Esophagus squamous epithelium (tissue), 5 donors: ENCODE measurements at regions not wholly inside any gene's neighbourhood (a gene's known extent, or its start where the extent isn't known, plus 50 kb on each side); places are given as distances from the start of the nearest gene placed in this dataset.

Experiments used
- DNase-seq: peaks from one replicate; lab custom pipeline; 2025; lab: John Stamatoyannopoulos, UW
- H3K27ac ChIP-seq, 4 donors: fragments of 200-600 bp; sonication (generic); one replicate each; pipeline ENCODE4 v1.5.1; 2016 to 2019; ENCODE audit warnings: mild to moderate bottlenecking in 1 of 4
- H3K27me3 ChIP-seq, 4 donors: fragments of 200-600 bp; sonication (generic); 1 replicate in 3 of 4; 2 replicates in 1 of 4; pipeline versions ENCODE4 v1.5.1 to v1.6.0; 2017 to 2021; ENCODE audit warnings: antibody characterized with exemption in 1 of 4
- H3K36me3 ChIP-seq, 3 donors: fragments of 200-600 bp; sonication (generic); one replicate each; pipeline ENCODE4 v1.5.1; 2016 to 2019
- H3K4me1 ChIP-seq, 3 donors: fragments of 200-600 bp; sonication (generic); one replicate each; pipeline ENCODE4 v1.5.1; 2017 to 2019
- H3K4me3 ChIP-seq, 4 donors: fragments of 200-600 bp; sonication (generic); 1 replicate in 3 of 4; 2 replicates in 1 of 4; pipeline ENCODE4 v1.5.1; 2016 to 2019; ENCODE audit warnings: mild to moderate bottlenecking in 2 of 4, moderate library complexity in 1 of 4
- H3K9me3 ChIP-seq, 3 donors: fragments of 200-600 bp; sonication (generic); one replicate each; pipeline ENCODE4 v1.5.1; 2016 to 2019
- CTCF ChIP-seq, 6 experiments: fragments of 450-650 bp in 4 of 6; fragments of 200-600 bp in 2 of 6; sonication (generic) in 2 of 6; IDR thresholded peaks; one replicate each; pipeline ENCODE4 v1.5.1; 2016 to 2019; ENCODE audit warnings: antibody characterized with exemption in 6 of 6, mild to moderate bottlenecking in 4 of 6, moderate library complexity in 4 of 6
- POLR2A ChIP-seq, 4 donors: fragments of 450-650 bp; IDR thresholded peaks; one replicate each; pipeline ENCODE4 v1.6.1; 2017; ENCODE audit warnings: antibody characterized with exemption in 4 of 4, mild to moderate bottlenecking in 4 of 4, moderate library complexity in 3 of 4
- WGBS, 2 donors: methylation state at CpG; one replicate each; pipeline ENCODE4 v1.1.5; 2018; 5-methylcytosine and 5-hydroxymethylcytosine counted together
- intact Hi-C: fragments of 100-400 bp; cut with DNase I; formaldehyde crosslinking; loops from one replicate; pipeline ENCODE4 v1.15.0; 2022
- donor health status: DM: yes; HTN: yes; CAD: no.

GRCh38 chr14:84029720-84030119 is 1500.2 kb upstream of the FLRT2 start:
- no peak for DNase-seq
- Histone ChIP-seq H3K4me3 (no peak overlapping the region), H3K27me3 (no peaks in the 10 kb centered on the region), H3K36me3 (no peaks in the 10 kb centered on the region), H3K4me1 (no peaks in the 10 kb centered on the region), H3K9me3 (no peaks in the 10 kb centered on the region), H3K27ac (no peak overlapping the region)
- 73 to 74% methylated on average over 7 of the region's 7 CpGs for WGBS, 2 donors
- no peak for TF ChIP-seq POLR2A (IDR thresholded peaks at IDR 0.05)
- TF ChIP-seq CTCF (IDR thresholded peaks at IDR 0.05) = no peak
- intact Hi-C loops = no loop called here

GRCh38 chr14:84036840-84037239 is 1493.1 kb upstream of the FLRT2 start:
- WGBS, 2 donors = 9 to 12% methylated on average over 1 of the region's 1 CpG

GRCh38 chr14:84037593-84037992 is 1492.4 kb upstream of the FLRT2 start:
- Histone ChIP-seq H3K9me3 (no peaks in the 10 kb centered on the region), H3K36me3 (no peaks in the 10 kb centered on the region), H3K27ac (no peak overlapping the region), H3K4me1 (no peaks in the 10 kb centered on the region), H3K4me3 (no peak overlapping the region), H3K27me3 (no peaks in the 10 kb centered on the region)
- WGBS, 2 donors = 85 to 90% methylated on average over 4 of the region's 4 CpGs
- TF ChIP-seq CTCF (IDR thresholded peaks at IDR 0.05) (no peak), POLR2A (IDR thresholded peaks at IDR 0.05) (no peak)
- no peak for DNase-seq
- intact Hi-C loops = no loop called here

More at GRCh38 chr14:84036840-84037239, 1493.1 kb upstream of the FLRT2 start:
- Histone ChIP-seq H3K27me3 (no peaks in the 10 kb centered on the region), H3K4me3 (no peak overlapping the region), H3K4me1 (no peaks in the 10 kb centered on the region), H3K36me3 (no peaks in the 10 kb centered on the region), H3K9me3 (no peaks in the 10 kb centered on the region), H3K27ac (no peak overlapping the region)
- TF ChIP-seq CTCF (IDR thresholded peaks at IDR 0.05) = no peak
- TF ChIP-seq POLR2A (IDR thresholded peaks at IDR 0.05) = no peak
- intact Hi-C loops = no loop called here
- DNase-seq = no peak

GRCh38 chr14:84040101-84040500 is 1489.8 kb upstream of the FLRT2 start:
- Histone ChIP-seq H3K4me1 (no peaks in the 10 kb centered on the region), H3K27ac (no peak overlapping the region), H3K9me3 (no peaks in the 10 kb centered on the region), H3K36me3 (no peaks in the 10 kb centered on the region), H3K27me3 (no peaks in the 10 kb centered on the region), H3K4me3 (no peak overlapping the region)
- 70 to 80% methylated on average over 3 of the region's 3 CpGs for WGBS, 2 donors
- TF ChIP-seq POLR2A (IDR thresholded peaks at IDR 0.05) (no peak), CTCF (IDR thresholded peaks at IDR 0.05) (no peak)
- intact Hi-C loops = no loop called here
- DNase-seq = no peak

- no peaks in the 10 kb centered on the region for H3K9me3 ChIP-seq
- TF ChIP-seq CTCF (IDR thresholded peaks at IDR 0.05) (no peak), POLR2A (IDR thresholded peaks at IDR 0.05) (no peak)
- intact Hi-C loops = no loop called here
- H3K4me1 ChIP-seq = no peaks in the 10 kb centered on the region
- H3K36me3 ChIP-seq = no peaks in the 10 kb centered on the region
- no peak for DNase-seq
- H3K4me3 ChIP-seq = no peak overlapping the region
- H3K27me3 ChIP-seq = no peaks in the 10 kb centered on the region
- H3K27ac ChIP-seq = no peak overlapping the region
- 91 to 100% methylated on average over 2 of the region's 2 CpGs for WGBS, 2 donors
These were observed 1488.5 kb upstream of the FLRT2 start for GRCh38 chr14:84041421-84041820.
